GM23338 (cell line): ENCODE measurements at regions not wholly inside any gene's neighbourhood (a gene's known extent, or its start where the extent isn't known, plus 50 kb on each side); places are given as distances from the start of the nearest gene placed in this dataset.
A peak's percentile ranks its signal among the peaks of the same experiment; 100 is the strongest.
"Not testable (repeated sequence)": the region's sequence is repeated elsewhere in the genome, so short reads cannot be mapped to it uniquely, and the experiment has no call there.

Experiments used
- ATAC-seq: fragments of 200-7000 bp; cut with Tn5 transposase; 3 replicates; pipeline ENCODE4 v1.9.1; 2020
- DNase-seq: peaks from one replicate; pipeline ENCODE4 v3.0.0-alpha.2; 2015; ENCODE audit warnings: low spot score
- H2AFZ ChIP-seq: fragments of 200-600 bp; sonication (generic); 2 replicates; pipeline ENCODE4 v1.8.0; 2016; ENCODE audit warnings: antibody characterized with exemption, mild to moderate bottlenecking, moderate library complexity
- H3F3A ChIP-seq: fragments of 200-600 bp; sonication (generic); replicated peaks from 2 replicates; pipeline ENCODE4 v1.8.0; 2017; ENCODE audit warnings: antibody characterized with exemption, mixed run types, low read depth
- H3K27ac ChIP-seq: fragments of 200-600 bp; sonication (generic); 2 replicates; pipeline ENCODE4 v1.6.1; 2016; ENCODE audit warnings: low read depth
- H3K27me3 ChIP-seq: fragments of 200-600 bp; sonication (generic); 2 replicates; pipeline ENCODE4 v1.8.0; 2016; ENCODE audit warnings: mild to moderate bottlenecking, mixed run types, moderate library complexity; ENCODE audit not compliant: insufficient read depth
- H3K36me3 ChIP-seq: fragments of 200-600 bp; sonication (generic); 2 replicates; pipeline ENCODE4 v1.8.0; 2016; ENCODE audit warnings: mild to moderate bottlenecking; ENCODE audit not compliant: insufficient read depth
- H3K4me1 ChIP-seq: fragments of 200-600 bp; sonication (generic); 2 replicates; pipeline ENCODE4 v1.8.0; 2016; ENCODE audit warnings: mild to moderate bottlenecking, moderate library complexity; ENCODE audit not compliant: insufficient read depth
- H3K4me2 ChIP-seq: fragments of 200-600 bp; sonication (generic); 2 replicates; pipeline ENCODE4 v1.7.1; 2017; ENCODE audit warnings: mixed run types
- H3K4me3 ChIP-seq: fragments of 200-600 bp; sonication (generic); 2 replicates; pipeline ENCODE4 v1.6.1; 2016; ENCODE audit warnings: mixed run types
- H3K79me2 ChIP-seq: fragments of 200-600 bp; sonication (generic); replicated peaks from 2 replicates; pipeline ENCODE4 v1.8.0; 2017; ENCODE audit warnings: mild to moderate bottlenecking; ENCODE audit not compliant: insufficient read depth
- H3K9me2 ChIP-seq: fragments of 200-600 bp; sonication (generic); 2 replicates; pipeline ENCODE4 v1.8.0; 2017; ENCODE audit not compliant: insufficient read depth
- H4K20me1 ChIP-seq: fragments of 200-600 bp; sonication (generic); replicated peaks from 2 replicates; pipeline ENCODE4 v1.8.0; 2017; ENCODE audit warnings: mild to moderate bottlenecking; ENCODE audit not compliant: insufficient read depth
- H3K27ac Mint-ChIP-seq: 2 replicates; pipeline ENCODE4 v1.8.0; 2020; ENCODE audit warnings: inconsistent platforms, mild to moderate bottlenecking, moderate library complexity, mixed read lengths
- H3K27me3 Mint-ChIP-seq: 3 replicates; pipeline ENCODE4 v1.8.0; 2022; ENCODE audit warnings: low read depth, mild to moderate bottlenecking, moderate library complexity, mixed read lengths, inconsistent platforms; ENCODE audit not compliant: insufficient read depth, poor library complexity
- H3K36me3 Mint-ChIP-seq: 3 replicates; pipeline ENCODE4 v1.8.0; 2021; ENCODE audit warnings: low read depth, mild to moderate bottlenecking, inconsistent platforms, moderate library complexity, mixed read lengths
- H3K4me1 Mint-ChIP-seq: 3 replicates; pipeline ENCODE4 v1.8.0; 2020; ENCODE audit warnings: mild to moderate bottlenecking, inconsistent platforms, mixed read lengths
- H3K4me3 Mint-ChIP-seq: 3 replicates; pipeline ENCODE4 v1.8.0; 2021; ENCODE audit warnings: moderate library complexity, mild to moderate bottlenecking, inconsistent platforms, mixed read lengths
- H3K9me3 Mint-ChIP-seq: 3 replicates; pipeline ENCODE4 v1.8.0; 2020; ENCODE audit warnings: moderate library complexity, mild to moderate bottlenecking, inconsistent platforms, mixed read lengths

GRCh38 chr2:111302397-111303218, 181.9 kb downstream of the BCL2L11 start:
- H3K27ac ChIP-seq, H4K20me1 ChIP-seq, H3K4me2 ChIP-seq, H3K27me3 ChIP-seq, H3K4me1 Mint-ChIP-seq, H3K36me3 Mint-ChIP-seq, H3K4me3 Mint-ChIP-seq, H3F3A ChIP-seq, H3K27ac Mint-ChIP-seq, H3K9me3 Mint-ChIP-seq, ATAC-seq, H3K36me3 ChIP-seq, H3K9me2 ChIP-seq, H3K27me3 Mint-ChIP-seq, H3K4me3 ChIP-seq, H3K79me2 ChIP-seq, DNase-seq, H3K4me1 ChIP-seq, H2AFZ ChIP-seq: not testable (repeated sequence)

DNA sequence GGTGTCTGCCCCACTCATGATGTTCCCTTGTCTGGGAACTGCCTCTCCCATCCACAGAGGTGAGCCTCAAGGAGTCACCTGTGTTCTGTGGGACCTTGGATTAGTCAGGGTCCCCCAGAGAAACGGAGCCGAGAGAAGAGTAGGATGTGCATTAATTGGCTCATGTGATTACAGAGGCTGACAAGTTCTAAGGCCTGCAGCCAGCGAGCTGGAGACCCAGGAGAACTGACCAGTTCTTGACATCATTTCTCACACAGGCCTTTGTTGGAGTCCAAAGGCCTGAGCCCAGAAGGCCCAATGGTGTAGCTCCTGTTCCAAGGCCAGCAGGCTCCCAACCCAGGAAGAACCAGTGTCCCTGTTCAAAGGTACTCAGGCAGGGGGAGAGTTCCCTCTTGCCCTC, 186.6 kb downstream of the BCL2L11 start:
- not testable (repeated sequence) for H3K27ac ChIP-seq, H3K9me2 ChIP-seq, H3K27me3 Mint-ChIP-seq, H3K4me2 ChIP-seq, H3K4me3 Mint-ChIP-seq, H3K4me1 ChIP-seq, H3K36me3 ChIP-seq, H3K4me1 Mint-ChIP-seq, H3K9me3 Mint-ChIP-seq, H3K4me3 ChIP-seq, H4K20me1 ChIP-seq, H3K27ac Mint-ChIP-seq, H3K79me2 ChIP-seq, ATAC-seq, H3F3A ChIP-seq, H2AFZ ChIP-seq, H3K27me3 ChIP-seq, DNase-seq, H3K36me3 Mint-ChIP-seq

- not testable (repeated sequence) for H3K4me3 ChIP-seq, H3K4me2 ChIP-seq, H2AFZ ChIP-seq, H3K36me3 Mint-ChIP-seq, H3K36me3 ChIP-seq, DNase-seq, H3K27me3 Mint-ChIP-seq, ATAC-seq, H3F3A ChIP-seq, H3K27me3 ChIP-seq, H3K4me3 Mint-ChIP-seq, H4K20me1 ChIP-seq, H3K9me3 Mint-ChIP-seq, H3K27ac ChIP-seq, H3K9me2 ChIP-seq, H3K27ac Mint-ChIP-seq, H3K79me2 ChIP-seq, H3K4me1 Mint-ChIP-seq, H3K4me1 ChIP-seq
Measured at GRCh38 chr2:111309231-111310075, 188.7 kb downstream of the BCL2L11 start.

DNA sequence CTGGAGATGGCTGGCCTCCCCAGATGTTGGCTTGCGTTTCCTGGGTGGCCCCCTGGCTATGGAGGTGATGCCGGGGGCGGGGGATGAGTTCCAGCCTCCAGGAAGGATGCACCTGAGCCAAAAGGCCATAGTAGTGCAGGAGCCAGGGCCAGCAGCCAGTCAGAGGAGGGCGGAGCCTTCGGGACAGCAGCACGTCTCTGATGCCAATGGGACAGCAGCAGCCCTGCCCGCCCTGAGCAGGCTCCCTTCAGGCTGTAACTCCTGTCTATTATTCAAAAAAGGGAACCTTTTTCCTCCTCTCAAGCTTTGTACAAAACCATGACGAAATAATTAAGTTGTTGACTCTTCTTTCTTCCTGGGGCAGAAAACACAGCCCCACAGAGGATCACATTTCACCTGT, 189.7 kb downstream of the BCL2L11 start:
- H3K4me1 Mint-ChIP-seq, H2AFZ ChIP-seq, H3K36me3 Mint-ChIP-seq, H4K20me1 ChIP-seq, H3K27me3 ChIP-seq, H3K9me3 Mint-ChIP-seq, DNase-seq, H3K9me2 ChIP-seq, H3K27ac Mint-ChIP-seq, H3F3A ChIP-seq, H3K4me2 ChIP-seq, H3K4me1 ChIP-seq, H3K27me3 Mint-ChIP-seq, H3K36me3 ChIP-seq, H3K79me2 ChIP-seq, H3K27ac ChIP-seq, H3K4me3 ChIP-seq, H3K4me3 Mint-ChIP-seq: not testable (repeated sequence)
- peak; percentile 76 for ATAC-seq

DNA sequence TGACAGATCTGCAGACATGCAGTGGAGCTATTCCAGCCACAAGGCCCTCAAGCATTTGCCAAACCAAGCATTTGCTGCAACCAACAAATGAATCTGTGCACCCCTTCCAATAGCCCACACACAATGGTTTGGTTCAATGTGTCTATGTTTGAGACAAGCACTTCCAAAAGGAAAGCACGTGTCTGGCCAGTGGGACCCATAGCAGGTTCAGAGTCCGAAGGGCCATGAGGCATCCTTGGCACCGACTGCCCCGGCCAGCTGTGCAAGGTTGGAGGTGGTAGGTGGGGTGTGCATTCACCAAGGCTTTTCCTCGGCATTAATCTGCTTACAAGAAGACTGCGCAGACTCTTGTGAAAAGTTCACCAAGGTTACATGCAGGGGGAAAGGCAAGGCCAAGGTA, 190.9 kb downstream of the BCL2L11 start:
- H3K27ac ChIP-seq, H3K9me2 ChIP-seq, H3K27me3 ChIP-seq, H3K4me1 Mint-ChIP-seq, H2AFZ ChIP-seq, H3F3A ChIP-seq, H4K20me1 ChIP-seq, H3K27ac Mint-ChIP-seq, H3K4me3 Mint-ChIP-seq, DNase-seq, H3K36me3 ChIP-seq, H3K9me3 Mint-ChIP-seq, H3K27me3 Mint-ChIP-seq, H3K79me2 ChIP-seq, H3K36me3 Mint-ChIP-seq, H3K4me2 ChIP-seq, ATAC-seq, H3K4me3 ChIP-seq, H3K4me1 ChIP-seq: not testable (repeated sequence)

DNA sequence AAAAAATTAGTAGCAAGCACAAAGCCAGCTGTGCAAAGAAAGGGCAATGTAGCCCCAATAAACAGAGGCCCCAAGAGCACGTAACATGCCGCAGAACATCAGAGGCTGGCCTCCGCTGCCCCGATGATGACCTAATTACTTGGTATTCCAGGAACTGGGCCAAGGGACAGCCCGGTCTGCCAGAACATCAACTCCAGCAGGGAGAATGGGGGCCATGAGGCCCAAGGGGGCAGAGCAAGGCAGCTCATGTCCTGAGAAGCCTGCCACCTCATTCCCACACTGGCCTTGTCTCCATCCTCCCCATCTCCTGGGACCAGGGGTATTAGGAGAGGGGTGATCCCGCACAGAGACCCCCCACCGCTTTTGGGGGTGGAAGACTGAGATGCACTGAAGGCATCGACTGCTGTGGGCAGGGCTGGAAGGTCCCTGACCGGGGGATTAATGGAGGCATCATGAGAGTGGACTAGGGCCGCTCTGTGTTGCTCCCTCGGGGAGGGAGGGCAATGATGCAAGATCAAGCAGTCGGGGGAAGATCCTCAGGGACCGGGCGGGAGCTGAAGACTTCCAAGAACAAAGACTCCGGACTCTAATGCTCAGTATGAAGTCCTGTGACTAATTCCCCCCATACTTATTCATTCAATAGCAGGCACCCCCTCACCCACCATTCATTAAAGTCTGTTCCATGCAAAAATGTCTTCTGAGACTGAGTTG, 192.3 kb downstream of the BCL2L11 start:
- not testable (repeated sequence) for H4K20me1 ChIP-seq, H3K27me3 Mint-ChIP-seq, H3K4me3 Mint-ChIP-seq, H3K4me1 Mint-ChIP-seq, H3K79me2 ChIP-seq, H3K36me3 Mint-ChIP-seq, H3F3A ChIP-seq, H3K9me3 Mint-ChIP-seq, H3K4me1 ChIP-seq, H3K27me3 ChIP-seq, H3K27ac ChIP-seq, H2AFZ ChIP-seq, H3K36me3 ChIP-seq, H3K9me2 ChIP-seq, H3K27ac Mint-ChIP-seq, ATAC-seq, H3K4me3 ChIP-seq, DNase-seq, H3K4me2 ChIP-seq
